RPMI7951 (cell line): ENCODE measurements at regions not wholly inside any gene's neighbourhood (a gene's known extent, or its start where the extent isn't known, plus 50 kb on each side); places are given as distances from the start of the nearest gene placed in this dataset.

Source experiments
- DNase-seq: peaks from one replicate; pipeline ENCODE4 v3.0.0-alpha.2; 2012; ENCODE audit warnings: low read depth

DNA sequence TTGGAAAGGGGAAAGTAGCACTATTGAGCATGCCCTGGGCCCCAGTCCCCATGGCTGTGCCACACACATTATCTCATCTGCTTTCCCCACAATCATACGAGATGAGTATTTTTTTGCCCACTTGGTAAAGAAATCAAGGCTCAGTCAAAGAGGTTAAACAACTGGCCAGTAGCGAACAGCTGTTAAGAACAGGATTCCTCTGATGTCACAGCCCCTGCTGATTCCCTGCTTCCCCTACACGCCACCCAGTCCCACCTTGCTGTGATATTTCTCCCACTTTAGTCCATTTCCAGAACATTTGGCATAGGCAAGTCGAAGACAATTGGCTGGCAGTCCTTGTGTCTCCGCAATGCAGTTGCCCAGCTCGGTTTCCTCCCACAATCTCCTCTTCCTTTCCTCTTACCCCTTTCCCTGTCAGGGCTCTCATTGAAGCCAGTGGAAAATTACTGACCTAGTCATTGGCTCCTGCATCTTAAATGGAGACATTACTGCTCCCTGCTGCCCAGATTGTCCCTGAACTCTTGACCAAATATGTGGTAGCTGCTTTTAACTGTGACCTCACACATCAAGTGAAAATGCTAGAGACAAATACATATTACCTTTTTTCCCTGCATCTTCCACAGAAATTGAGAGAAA lies 56.5 kb upstream of the EEPD1 start:
- DNase-seq = peak; percentile 78

DNA sequence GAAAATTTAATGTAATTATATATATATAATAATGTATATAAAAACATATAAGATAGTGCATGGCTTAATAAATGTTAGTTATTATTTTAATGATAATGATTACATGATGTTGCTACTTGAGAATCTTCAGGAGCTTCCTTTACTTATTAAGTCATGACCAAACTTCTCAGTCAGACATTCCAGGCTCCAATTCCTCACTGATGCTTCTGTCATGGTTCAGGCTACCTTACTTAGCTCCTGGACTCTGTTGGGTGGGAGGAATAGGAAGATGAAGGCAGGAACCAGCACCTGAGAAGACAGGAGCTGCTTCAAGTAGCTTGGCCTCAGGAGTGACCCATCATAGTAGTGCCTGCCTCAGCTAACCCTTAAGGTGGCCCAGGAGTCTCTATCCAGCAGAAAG lies 55.0 kb upstream of the EEPD1 start:
- no peak for DNase-seq

- no peak for DNase-seq
These were observed 52.8 kb upstream of the EEPD1 start for GRCh38 chr7:36100226-36100625.

GRCh38 chr7:36100634-36101033 lies 52.4 kb upstream of the EEPD1 start:
- no peak for DNase-seq
